ENCODE measurements at regions not wholly inside any gene's neighbourhood (a gene's known extent, or its start where the extent isn't known, plus 50 kb on each side); places are given as distances from the start of the nearest gene placed in this dataset.

DNA sequence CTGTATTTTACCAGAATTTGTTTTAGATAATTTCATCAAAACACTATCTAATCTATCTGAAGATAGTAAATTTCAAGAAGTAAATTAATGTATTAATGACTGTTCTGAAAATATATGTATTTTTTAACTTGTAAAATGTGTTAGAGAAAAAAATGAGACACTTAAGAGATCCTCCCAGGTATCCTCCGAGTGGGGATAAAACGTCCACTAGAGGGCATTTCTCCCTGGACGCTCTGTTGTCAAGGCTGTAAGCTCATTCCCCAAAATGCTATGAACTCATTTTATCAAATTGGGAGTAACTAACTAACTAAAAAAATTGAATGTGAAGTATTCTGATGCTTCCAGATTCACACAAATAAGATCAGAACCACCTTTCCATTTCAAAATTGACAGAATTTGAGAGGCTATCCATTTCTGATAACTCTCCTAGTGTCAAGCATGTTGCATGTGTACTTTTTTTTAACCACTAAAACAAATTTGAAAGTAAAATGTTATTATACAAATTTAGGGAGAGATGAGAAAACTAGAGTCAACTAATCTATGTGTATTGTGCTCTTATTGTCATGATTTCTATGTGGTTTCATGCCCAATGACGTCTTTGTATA, 337.3 kb upstream of the HS3ST1 start:
- intact Hi-C loops (cut with DNase I): loop anchor here (5.0 kb wide), 1 partner anchor 866 kb away; no protein-coding TSS in a partner anchor
- peak in 2 of 10 donors; percentile 16 to 70 for DNase-seq

DNA sequence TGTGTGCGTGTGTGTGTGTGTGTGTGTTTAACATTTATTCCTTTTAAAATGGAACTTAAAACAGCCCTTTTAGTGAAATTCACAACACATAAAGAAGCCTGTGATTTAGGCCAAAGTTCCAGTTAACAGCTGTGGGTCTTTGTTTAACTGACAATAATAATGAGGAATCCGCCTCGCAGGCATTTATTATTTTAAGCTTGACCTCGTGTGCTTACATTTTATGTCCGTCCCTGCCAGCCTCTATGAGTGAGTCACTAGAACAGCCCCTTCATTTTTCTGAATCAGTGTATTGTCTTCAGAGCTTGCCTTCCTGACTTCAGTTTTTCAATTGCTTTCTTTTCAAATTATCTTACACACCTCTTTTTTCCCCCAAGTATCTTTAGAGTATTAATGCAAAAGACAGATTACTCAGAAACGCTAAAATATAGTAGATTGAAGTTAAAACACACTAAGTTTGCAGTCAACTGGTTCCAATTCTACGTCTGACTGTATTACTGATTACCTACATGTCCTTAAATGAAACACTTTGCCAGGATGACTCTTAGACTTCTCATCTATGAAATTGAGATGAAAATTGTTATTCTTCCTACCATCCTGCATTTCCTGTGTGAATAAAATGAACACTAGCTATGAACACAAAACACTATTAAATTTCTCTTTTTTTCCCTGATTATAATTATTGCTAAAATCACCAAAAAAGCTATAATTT, 319.6 kb upstream of the HS3ST1 start:
- DNase-seq: no peak
- intact Hi-C loops (cut with DNase I): no loop called here

DNA sequence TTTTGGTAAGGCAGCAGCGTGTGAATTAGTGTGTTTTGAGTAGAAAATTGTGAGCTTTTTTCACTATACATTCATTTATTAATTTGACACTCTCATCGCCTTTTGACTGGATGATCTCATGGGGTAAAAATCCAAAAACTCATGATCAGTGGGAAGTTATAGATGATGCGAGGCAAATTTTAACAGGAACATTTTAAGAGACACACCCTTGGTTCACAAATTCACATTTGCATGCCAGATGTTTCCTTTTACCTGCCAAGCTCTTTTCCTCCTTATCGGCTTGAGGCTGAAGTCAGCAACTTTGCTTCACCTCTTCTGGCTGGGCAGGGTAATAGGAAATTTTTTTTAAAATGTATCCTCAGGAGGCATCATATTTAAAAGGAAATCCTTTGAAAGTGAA, 318.0 kb upstream of the HS3ST1 start:
- no peak for DNase-seq
- intact Hi-C loops (cut with DNase I): no loop called here

DNA sequence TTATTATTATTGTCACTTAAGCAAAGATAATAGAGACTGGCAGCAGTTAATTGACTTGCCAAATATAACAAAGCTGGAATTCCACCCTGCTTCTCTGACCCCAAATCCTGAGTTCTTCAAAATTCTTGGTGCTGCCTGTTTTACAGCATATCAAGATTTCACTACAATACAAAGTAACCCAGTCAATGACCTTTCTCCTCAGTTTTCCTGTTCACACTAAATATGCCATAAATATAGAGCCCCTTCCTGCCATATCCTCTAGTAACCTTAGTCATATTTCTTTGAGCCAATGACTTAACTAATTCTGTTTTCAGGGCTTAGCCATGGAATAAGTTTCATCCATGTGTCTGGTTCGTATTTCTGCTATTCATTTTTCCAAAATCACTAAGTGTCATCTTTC, 315.3 kb upstream of the HS3ST1 start:
- intact Hi-C loops (cut with DNase I): no loop called here

DNA sequence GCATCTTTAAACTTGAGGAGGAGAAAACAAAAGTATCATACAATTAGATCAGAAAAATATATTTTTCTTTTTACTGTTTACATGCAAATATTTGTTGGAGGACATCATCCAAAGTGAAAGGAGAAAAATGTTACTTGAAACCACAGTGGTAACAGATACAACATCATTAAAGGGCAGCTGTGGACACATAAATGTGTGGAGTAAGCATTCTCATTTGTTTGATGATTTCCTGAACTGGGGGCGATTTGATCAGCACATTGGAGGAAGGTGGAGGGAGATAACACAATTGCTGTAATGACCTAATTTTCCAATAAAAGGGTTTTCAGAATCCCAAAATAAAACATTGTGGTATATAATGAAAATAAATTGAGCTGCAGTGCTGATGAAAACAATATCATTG, 314.5 kb upstream of the HS3ST1 start:
- intact Hi-C loops (cut with DNase I): no loop called here
- no peak for DNase-seq

More for the DNA sequence above, 315.3 kb upstream of the HS3ST1 start:
- no peak for DNase-seq

DNA sequence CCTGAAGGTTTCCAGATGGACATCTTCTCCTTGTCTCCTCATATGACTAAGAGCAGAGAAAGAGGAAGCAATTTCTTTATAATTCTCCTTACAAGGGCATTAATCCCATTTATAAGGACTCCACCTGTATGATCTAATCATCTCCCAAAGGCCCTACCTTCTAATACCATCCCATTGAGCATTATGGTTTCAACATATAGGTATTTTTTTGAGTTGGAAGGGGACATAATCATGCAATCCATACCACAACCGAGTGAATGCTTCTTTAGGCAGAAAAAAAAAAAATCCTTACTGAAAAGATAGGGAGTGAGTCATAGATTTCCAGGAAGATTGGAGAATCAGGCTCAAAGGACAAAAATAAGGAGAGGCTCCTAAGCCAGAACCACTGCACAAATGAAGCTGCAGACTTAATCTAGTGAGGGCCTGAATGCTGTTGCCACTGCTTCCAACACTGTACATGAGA, 312.5 kb upstream of the HS3ST1 start:
- DNase-seq: no peak
- intact Hi-C loops (cut with DNase I): no loop called here

DNA sequence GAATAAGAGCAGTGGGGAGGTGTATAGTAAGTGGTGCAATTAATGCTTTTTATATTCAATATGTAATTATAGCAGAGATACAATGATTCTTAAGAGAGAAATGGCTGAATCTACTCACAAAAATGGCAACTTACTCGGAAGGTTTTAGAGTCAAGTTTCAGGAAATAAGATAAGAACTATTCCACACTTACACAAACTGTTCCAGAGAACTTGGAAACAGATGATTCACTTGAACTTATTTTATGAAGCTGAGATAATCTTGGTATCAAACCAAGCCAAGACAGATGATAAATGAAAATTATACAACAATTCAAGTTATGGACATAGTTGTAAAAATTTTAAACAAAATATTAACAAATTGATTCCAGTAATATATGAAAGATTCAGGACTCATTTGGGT, 311.3 kb upstream of the HS3ST1 start:
- no peak for DNase-seq
- intact Hi-C loops (cut with DNase I): no loop called here

DNA sequence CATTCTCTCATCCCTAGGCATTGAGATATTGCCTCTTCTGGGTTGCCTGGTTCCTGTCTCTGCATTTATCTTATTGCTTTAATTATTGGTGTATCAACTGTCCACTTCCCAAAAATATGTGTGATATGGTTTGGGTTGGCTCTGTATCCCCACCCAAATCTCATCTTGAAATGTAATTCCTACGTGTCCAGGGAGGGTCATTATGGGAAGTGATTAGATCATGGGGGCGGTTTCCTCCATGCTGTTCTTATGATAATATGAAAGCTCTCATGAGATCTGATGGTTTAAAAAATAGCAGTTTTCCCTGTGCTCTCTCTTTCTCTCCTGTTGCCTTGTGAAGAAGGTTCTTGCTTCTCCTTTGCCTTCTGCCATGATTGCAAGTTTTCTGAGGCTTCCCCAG, 308.3 kb upstream of the HS3ST1 start:
- intact Hi-C loops (cut with DNase I): no loop called here
- no peak for DNase-seq

DNA sequence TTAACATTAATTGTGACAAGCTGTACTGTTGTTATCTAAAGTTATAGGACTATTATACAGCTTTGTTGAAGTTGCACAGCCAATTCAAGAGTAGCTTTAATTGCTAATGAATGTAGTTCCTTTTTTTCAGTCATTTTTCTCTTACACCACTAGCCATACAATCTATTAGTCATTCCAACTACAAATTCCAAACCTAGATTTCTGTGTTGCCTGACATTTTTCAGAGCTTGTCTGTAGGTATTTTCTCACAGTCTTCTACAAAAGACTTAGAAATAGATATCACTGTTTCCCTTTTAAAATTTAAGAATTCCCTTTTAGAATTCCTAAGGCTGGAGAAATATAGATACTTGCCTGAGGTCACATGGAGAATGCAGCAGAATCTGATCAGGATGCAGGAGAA, 307.0 kb upstream of the HS3ST1 start:
- DNase-seq: no peak
- intact Hi-C loops (cut with DNase I): no loop called here

DNA sequence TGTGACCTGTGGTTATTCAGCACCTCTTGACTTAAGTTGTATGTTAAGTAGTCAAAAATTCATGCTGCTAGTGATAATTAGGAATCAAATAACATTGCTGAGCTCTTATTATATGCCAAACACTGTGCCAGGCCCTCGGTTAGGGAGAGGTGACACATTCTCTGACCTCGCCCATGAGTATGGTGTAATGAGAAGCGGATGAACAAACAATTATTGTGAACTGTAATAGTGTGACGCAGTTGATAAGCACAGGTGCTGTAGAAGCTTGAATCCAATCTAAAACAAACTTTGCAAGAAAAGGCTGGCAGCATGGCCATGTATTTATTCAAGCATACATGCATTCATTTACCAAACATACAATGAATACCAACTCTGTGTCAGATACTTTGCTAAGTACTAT, 303.5 kb upstream of the HS3ST1 start:
- intact Hi-C loops (cut with DNase I): no loop called here
- DNase-seq: no peak

DNA sequence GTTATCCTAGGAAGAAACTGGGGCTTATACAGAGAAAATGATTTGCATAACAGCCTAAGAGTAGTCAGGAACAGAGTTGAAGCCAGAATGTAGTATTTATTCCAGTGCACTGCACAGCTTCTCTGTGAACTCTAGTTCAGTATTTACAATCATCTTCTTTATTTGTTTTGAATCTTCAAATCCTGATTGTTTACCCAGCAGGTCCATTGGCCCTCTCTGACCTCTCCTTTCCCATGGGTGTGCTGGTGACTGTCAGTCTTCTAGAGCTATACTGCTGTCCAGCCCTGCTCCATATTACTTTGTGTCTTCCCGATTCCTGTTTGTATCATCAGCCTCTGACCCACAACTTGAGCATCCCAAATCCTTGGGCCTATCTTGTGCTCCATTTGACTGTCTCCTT, 301.9 kb upstream of the HS3ST1 start:
- intact Hi-C loops (cut with DNase I): no loop called here
- DNase-seq: no peak

DNA sequence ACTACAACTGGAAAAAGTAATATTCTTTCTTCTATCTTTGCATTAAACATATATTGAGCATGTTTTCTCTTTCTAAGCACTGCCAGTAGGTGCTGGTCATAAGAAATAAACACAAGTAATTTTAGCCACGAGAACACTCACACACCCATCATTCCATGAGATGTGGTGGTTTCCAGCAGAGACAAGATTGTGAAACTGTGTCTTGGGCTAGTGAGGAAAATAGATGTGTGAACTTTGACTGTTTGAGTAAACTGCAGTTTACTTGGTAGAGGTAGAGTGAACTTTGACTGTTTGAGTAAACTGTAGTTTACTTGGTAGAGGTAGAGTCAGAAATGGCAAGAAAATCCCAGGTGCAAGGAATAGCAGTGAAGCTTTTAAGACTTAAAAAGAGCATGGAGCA, 300.9 kb upstream of the HS3ST1 start:
- DNase-seq: no peak
- intact Hi-C loops (cut with DNase I): no loop called here

DNA sequence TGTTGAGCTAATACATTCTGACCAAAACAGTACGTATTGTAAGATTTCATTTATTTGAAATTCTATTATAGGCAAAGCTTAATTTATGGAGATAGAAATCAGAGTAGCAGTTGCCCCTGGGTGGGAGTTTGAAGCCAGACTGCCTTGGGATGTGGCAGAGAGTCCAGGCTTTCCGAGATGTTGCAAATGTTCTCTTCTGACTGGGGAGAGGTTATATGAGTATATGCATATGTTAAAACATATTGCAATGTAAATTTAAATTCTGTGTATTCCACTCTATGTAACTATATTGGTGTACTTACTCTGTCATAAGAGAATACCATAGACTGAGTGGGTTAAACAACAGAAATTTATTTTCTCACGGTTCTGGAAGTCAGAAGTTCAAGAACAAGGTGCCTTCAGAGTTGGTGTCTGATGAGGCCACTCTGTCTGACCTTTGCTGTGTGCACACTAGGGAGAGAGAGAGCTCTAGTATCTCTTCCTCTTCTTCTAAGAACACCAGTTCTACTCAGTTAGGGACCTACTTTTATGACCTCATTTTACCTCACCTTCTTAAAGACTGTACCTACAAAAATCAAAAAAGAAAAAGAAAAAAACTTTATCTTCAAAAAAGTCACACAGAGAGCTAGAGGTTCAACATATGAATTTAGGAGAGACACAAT, 299.3 kb upstream of the HS3ST1 start:
- DNase-seq: no peak
- intact Hi-C loops (cut with DNase I): no loop called here

DNA sequence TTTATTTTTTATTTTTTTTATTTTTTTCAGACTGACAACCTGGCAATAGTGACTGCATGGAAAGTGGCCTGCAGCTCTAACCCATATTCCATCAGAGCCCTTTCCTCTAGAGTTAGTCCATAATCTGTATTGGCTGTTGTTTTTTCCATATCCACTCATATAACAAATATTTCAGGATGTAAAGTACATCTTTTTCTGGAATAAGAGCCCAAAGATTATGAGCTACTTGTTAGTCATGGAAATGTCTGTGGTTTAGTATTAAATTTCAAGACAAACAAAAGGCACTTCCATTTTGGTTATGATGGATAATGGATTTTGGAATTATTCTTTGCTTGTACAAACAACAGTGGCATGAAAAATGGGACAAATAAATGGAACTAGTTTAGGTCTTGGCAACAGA, 296.0 kb upstream of the HS3ST1 start:
- intact Hi-C loops (cut with DNase I): loop anchor here (5.0 kb wide), 1 partner anchor 1142 kb away; no protein-coding TSS in a partner anchor
- no peak for DNase-seq

DNA sequence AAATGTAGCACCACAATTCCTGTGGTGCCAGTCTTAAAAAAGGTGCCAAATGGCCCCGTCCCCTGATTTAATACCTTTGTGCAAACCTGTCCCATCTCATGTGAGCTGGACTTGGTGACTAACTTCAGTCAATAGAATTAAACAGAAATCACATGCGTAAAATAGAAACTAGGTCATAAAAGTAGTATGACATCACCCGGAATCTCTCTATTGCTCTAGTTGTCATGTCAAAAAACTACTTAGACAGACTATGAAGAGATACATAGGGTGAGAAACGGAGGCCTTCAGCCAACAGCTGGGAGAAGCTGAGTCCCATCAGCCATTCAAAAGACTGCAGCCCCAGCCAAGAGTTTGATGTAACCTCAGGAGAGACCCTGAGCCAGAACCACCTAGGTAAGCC, 293.5 kb upstream of the HS3ST1 start:
- intact Hi-C loops (cut with DNase I): loop anchor here (5.0 kb wide), 1 partner anchor 1140 kb away; no protein-coding TSS in a partner anchor
- DNase-seq: no peak

DNA sequence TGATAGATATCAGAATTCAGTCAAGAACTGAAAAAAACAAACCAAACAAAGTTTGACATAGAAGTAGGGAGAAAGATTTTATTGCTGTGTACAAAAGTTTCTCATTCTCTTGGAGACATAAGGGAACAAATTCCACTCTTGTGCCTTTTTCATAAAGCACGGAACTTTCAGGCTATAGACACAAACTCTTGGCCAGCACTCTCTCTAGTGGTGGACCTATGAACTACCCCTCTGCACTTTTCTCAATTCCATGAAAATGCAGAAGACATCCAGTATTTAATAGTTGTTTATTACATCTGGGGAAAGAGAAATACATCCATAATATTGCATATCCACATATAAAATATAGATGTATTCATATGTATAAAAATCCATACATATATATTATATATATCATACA, 291.6 kb upstream of the HS3ST1 start:
- no peak for DNase-seq
- intact Hi-C loops (cut with DNase I): loop anchor here (5.0 kb wide), 1 partner anchor 1138 kb away; no protein-coding TSS in a partner anchor

DNA sequence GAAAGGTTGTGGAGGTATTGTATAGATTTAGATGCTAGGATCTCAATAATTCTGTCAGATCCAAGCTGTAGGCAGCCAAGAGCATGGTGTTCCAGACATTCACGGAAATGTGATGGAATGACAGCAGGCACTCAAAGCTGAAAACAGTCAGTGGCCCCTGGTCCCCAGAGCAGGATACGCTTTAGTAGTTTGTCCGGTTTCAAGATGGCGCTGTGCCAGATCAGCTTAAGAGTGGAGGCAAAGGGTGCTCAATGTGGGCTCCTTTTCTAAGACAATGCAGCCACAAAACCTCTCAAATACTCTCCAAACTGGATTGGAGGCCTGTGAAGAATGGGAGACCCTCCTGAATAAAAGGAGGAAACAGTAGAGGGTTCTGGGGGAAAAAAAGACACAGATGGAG, 291.2 kb upstream of the HS3ST1 start:
- DNase-seq: no peak
- intact Hi-C loops (cut with DNase I): loop anchor here (5.0 kb wide), 1 partner anchor 1138 kb away; no protein-coding TSS in a partner anchor

DNA sequence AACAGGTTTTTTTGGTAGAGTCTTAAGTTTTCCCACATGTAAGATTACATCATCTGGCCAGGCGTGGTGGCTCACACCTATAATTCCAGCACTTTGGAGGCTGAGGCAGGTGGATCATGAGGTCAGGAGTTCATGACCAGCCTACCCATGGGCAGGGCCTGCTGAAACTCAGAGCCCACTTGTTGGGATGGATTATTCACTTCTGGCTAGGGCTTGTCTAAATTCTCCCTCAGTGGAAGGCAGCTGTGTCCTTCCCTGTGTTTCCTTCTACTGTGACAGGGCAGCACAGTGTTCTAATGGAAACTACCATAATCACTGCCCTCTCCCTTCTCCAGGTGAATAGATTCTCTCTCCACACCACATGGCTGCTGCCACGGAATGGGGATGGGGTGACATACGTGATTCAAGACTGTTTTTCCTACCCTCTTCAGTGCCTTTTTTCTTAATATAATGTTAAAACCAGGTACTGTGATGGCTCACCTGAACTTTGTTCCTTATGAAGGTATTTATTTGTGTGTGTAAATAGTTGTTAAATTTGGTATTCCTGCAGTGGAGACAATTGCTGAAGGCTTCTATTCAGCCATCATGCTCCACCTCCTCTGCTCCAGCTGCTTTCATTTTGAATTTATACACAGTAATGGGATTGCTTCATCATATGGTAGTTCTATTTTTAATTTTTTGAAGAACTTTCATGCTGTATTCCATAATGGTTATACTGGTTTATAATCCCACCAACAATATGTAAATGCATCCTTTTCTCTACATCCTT, 287.2 kb upstream of the HS3ST1 start:
- intact Hi-C loops (cut with DNase I): no loop called here
- DNase-seq: no peak

DNA sequence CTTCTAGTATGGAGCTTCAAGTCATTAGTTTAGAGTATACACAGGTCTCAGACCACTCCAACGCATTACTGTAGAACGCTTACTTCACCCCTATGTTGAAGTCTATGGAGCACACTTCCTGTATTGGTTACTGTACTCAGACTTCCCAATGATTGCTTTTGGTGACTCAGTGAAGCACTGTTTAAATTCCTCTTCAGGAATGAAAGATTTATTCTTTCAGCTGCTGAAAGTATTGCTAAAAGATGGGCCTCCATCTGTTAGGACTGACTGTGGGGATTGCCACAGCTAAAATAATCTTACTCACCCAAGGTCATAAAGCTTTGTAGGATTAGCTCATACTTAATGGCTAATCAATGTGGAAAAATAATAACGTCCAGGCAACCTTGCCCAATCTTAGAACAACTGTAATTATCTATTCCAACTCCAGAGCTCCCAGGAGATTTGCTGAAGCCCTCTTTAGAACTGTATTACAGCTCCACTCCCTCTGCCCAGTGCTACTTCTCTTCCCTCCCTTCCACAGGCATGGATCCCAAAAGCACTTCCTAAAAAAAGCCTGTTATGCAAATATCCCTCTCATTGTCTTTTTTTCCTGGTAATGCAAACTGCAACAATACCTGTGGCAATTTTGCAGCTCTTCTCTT, 281.9 kb upstream of the HS3ST1 start:
- no peak for DNase-seq
- intact Hi-C loops (cut with DNase I): no loop called here

DNA sequence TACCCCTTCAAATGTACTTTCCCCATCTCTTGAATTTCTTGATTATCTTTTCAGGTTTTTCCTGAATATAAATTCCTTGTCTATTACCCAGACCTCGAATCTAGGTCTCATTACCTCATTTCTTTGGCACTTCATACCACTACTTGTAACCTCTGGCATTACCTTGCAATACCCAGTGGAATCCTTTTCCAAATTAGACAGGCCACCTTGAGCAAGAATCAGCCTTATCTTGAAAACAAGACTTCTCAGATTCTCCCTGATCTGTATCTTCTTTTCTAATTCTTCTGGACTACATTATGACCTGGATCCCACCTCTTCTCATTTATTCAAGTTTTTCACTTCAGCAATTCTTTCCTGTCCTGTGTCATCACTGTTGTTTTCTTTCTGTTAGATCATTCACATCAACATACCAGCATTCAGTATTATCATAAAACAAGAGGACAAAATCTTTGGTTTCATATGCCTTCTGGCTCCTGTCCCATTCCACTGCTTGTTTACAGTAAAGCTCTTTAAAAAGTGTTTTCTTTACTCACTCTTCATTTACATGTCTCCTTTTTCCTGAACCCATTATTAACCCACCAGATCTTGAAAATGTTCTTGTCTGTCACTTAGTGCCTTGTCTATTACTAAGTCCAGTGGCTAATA, 275.6 kb upstream of the HS3ST1 start:
- intact Hi-C loops (cut with DNase I): no loop called here
- DNase-seq: no peak
